GM21423 (cell line): ENCODE measurements at regions not wholly inside any gene's neighbourhood (a gene's known extent, or its start where the extent isn't known, plus 50 kb on each side); places are given as distances from the start of the nearest gene placed in this dataset.

Experiments used
- ATAC-seq: cut with Tn5 transposase; IDR thresholded peaks from one replicate; pipeline ENCODE4 v1.9.1; 2021; ENCODE audit warnings: mild to moderate bottlenecking, moderate library complexity; ENCODE audit not compliant: unreplicated experiment

DNA sequence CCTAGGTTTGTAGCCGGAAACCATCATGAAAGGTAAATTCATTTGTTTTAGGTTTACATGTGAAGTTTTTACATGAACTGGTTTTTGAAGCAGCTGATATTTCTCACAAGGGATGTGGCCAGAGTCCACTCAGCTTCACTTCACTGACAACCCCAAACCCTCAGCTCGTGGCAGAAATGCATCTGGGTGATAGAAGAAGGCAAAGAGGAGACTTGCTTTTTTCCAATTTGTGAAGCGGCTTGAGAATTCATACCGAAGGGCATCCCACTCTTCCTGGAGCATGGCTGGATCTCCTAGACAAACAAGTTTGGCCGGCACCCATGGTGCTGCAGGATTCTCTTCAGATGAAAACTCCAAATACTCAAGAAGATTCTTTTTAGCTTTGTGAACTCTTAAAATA is 392.8 kb upstream of the CNR1 start:
- no peak for ATAC-seq

DNA sequence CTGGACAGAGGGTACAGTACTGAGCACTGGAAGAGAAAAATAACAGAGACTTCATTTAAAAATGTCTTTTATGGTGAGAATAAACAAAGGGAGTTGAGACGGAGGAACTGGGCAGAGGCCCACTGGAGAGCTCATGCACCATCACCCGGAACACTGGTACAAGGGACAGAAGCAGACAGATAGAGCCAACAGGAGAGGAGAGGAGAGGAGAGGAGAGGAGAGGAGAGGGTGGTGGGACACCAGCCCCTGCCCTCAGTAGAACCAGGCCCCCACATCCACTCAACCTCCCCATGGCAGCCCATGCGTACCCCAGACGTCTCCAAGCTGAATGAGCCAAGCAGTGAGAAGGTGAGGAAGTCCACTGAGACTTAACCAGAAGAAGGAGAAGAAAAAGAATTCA is 390.5 kb upstream of the CNR1 start:
- ATAC-seq: no peak

DNA sequence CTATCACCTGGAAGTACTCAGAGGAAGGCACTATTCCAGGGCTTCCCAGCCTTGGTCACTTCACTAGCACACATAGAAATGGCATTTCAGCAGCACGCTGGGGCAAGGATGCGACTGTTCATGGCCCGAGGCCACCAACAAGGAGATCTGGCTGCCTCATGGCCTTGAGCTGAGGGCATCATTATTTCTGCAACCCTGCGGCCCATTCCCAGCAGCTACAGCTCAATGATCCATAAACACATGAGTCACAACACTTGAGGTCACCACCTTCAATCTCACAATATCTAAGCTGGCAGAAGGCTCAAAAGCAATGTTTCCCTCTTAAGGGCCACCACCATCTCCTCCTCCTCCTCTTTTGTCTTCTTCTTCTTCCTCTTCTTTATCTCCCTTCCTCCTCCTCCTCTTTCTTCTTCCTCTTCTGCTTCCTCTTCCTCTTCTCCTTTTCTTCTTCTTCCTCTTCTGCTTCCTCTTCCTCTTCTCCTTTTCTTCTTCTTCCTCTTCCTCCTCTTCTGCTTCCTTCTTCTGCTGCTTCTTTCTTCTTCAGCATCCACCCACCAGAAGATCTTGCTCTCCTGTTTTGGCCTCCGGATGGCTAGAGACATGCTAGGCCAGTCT is 382.9 kb upstream of the CNR1 start:
- no peak for ATAC-seq

GRCh38 chr6:88547768-88548167 is 381.6 kb upstream of the CNR1 start:
- ATAC-seq: no peak

- no peak for ATAC-seq
Measured at GRCh38 chr6:88545991-88546390, 379.8 kb upstream of the CNR1 start.

DNA sequence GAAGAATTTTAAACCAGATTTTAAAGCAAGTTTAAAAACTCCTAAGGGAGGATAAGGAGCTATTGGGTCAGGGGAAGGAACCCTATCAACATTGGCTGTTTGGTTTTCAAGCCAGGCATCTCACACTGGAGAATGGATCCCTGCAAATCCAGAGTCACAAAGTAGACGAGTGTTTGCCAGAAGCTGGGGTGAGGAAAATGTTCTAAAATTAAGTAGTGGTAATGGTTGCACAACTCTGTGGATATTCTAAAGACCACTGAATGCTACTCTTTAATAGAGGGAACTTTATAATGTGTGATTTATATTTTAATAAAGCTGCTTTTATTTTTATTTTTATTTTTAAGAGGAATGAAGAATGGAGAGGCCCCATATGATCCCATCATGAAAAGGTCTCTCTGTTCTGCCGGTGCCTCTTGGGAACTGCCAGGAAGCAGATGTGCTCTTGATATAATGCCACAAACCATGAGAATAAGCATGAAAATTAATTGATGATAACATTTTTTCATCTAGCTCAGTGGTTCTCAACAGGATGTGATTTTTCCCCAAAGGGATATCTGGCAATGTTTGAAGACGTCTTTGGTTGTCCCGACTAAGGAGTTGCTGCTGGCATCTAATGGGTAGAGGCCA is 379.0 kb upstream of the CNR1 start:
- ATAC-seq: no peak

DNA sequence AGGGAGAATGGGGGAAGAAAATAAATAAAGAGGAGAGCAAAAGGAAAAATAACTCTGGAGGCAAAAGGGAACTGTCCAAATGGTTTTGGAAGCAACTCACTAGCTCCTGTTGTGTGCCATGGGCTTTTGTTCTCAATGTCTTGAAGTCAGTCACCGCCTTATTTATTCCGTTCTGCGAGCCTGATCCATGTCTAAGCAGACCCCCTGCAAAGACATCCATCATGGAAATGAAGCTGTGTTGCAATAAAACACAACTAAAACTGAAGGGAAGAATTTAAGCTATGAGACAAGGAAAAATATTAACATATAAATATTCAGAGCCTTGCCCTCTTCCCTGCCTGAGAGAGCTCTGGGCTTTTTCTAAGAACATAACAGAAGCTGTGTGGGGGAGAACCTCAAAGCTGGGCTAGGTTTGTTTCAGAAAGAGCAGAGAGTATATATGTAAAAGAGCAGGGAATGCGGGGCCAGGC is 373.2 kb upstream of the CNR1 start:
- ATAC-seq: no peak

DNA sequence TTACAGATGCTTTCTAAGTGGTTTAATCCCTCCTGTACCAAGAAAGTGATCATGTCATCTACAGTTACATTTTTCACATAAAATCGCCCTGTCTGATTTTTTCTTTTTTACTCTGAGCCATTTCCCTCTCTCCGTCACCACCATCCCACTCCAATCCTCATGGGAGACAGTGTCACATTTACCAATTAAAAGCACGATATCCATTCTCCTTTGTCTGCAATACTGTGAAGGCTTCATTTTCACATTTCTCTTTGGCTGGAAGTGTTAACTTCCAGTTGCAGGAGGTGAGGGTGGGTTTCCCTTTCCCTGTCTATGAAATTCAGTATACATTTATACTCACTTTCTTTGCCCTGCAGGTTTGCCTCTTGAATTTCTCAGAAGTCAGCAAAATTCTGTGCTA is 372.7 kb upstream of the CNR1 start:
- ATAC-seq: no peak

- no peak for ATAC-seq
Measured at GRCh38 chr6:88538130-88538706, 372.1 kb upstream of the CNR1 start.

- ATAC-seq: no peak
Measured at GRCh38 chr6:88536071-88536625, 370.0 kb upstream of the CNR1 start.

- ATAC-seq: no peak
Measured at GRCh38 chr6:88535306-88535705, 369.2 kb upstream of the CNR1 start.

DNA sequence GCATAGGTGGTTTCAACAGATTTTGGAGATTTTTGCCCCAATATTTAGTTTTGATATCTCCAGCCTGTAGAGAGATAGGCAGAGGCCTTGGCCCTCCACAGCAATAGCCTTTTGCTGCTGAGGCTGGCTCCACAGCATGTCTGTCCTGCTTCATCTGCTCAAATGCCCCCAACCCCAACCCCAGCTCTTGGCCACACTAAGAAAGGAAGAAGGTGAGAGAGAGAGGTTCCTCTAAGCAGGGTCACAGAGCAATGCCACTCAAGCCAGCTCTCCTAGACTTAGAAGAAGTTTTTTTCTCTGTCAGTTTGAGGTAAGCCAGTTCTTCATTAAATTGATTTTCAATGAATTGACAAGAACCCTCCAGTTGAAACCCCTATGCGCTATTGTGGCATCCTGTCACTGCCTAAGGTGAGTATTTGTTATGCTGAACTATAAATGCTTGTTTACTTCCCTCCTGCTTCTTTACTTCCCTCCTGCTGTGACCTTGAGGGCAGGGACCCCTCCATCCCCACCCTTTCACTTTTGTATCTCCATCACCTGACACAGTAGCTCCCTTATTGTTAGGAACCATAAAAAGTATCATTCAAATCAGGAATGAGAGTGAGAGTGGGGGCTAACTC is 366.2 kb upstream of the CNR1 start:
- no peak for ATAC-seq

DNA sequence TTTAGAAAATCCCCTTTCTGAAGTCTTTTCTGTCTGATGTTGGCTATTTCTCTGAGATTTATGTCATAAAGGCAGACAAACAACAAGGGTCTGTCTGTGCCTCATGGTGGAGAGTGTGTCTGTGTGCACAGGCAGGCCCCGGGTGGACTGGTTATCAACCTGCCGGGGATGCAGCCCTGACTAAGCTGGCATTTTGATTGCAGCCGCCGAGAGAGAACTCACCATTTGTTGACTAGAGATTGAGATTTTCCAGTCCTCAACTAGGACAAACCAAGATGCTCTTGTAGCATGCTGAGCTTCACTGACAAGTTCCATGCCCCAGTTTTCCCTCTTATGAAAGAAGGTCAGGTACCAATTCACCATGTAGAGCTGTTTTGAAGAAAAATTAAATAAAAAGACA is 363.6 kb upstream of the CNR1 start:
- ATAC-seq: no peak

- ATAC-seq: no peak
Measured at GRCh38 chr6:88520445-88520844, 354.3 kb upstream of the CNR1 start.

- ATAC-seq: no peak
Measured at GRCh38 chr6:88520017-88520338, 353.8 kb upstream of the CNR1 start.

DNA sequence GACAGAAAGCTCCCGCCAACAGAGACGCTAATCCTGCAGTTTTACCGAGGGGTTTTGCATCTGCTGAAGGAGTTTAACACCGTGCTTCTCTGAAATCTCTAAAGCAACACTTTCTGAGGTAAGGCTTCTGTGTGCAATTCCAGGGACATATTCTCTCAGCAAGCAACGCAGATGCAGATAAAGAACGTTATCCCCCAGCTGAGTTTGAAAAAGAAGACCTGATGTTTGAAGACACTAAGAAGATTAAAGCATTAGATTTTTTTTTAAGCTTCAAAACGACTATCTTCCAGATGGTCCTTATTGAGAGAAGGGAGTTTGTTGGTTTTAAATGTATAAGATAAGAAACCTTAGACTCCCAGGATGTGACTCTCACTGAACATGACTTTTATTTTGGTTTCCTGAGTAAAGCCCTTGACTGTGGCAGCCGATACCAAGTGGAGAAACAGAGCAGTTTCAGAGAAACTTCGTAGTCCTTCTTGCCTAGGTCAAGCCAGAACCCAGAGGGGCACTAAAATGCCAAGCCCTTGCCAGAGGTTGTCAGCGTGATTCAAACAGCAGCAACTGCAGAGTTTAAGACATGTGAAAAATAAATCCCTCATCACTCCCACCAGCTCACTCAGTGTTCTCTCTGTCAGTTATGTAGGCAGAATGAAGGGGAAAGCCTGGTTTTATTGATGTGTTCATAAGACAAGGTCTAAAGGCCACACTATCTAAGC is 353.3 kb upstream of the CNR1 start:
- ATAC-seq: no peak

- no peak for ATAC-seq
Measured at GRCh38 chr6:88517737-88518136, 351.6 kb upstream of the CNR1 start.

GRCh38 chr6:88513920-88514319 is 347.8 kb upstream of the CNR1 start:
- ATAC-seq: no peak

GRCh38 chr6:88513471-88513870 is 347.3 kb upstream of the CNR1 start:
- no peak for ATAC-seq

DNA sequence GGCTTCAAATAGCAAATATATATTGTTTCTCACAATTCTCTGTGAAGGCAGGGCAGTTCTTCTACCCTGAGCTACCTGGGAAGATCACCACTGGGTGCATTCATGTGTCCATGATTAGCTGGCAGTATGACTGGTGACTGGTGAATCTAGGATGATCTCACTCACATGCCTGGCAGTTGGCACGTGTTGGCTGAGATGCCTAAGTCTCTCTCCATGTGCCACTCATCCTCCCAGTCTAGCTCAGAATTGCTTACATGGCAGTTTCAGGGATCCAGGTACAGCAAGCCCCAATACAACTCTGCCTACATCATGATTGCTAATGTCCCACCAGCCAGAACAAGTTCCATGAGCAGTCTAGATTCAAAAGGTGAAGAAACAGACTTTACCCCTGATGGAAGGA is 346.8 kb upstream of the CNR1 start:
- no peak for ATAC-seq

DNA sequence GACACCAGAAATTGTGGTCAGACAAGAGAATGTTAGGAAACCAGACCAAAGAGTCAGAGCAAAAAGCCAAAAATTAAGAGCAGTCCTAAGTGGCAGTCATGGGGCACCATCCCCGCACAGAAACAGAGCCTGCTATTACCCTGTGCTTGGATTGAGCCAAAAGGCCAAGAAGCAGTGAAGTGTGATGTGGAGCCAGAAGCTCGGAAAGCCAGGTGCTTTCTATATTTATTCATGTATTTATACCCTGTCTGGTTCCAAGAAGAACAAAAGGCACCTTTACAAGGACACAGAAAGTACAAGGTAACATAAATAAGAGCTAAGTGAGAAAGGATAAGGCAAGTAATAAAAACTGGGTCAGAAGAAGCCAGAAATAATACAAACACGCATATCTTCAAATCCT is 336.2 kb upstream of the CNR1 start:
- ATAC-seq: no peak
